ENCODE measurements at regions not wholly inside any gene's neighbourhood (a gene's known extent, or its start where the extent isn't known, plus 50 kb on each side); places are given as distances from the start of the nearest gene placed in this dataset.

GRCh38 chr19:28034936-28035335 is 1178.0 kb downstream of the UQCRFS1 start:
- TF ChIP-seq EP300 (IDR thresholded peaks at IDR 0.05) (no peak), CTCF (IDR thresholded peaks at IDR 0.05) (no peak)

Data from sigmoid colon (tissue), 4 donors.